HL-60 (cell line): ENCODE measurements at regions not wholly inside any gene's neighbourhood (a gene's known extent, or its start where the extent isn't known, plus 50 kb on each side); places are given as distances from the start of the nearest gene placed in this dataset.
A peak's percentile ranks its signal among the peaks of the same experiment; 100 is the strongest.

Source experiments
- CTCF ChIP-seq: IDR thresholded peaks from one replicate; pipeline ENCODE4 v1.5.1; 2011; ENCODE audit warnings: low read length, control low read depth, inconsistent platforms; ENCODE audit not compliant: insufficient read depth
- GABPA ChIP-seq: IDR thresholded peaks from 2 replicates; pipeline ENCODE4 v1.6.1; 2012; ENCODE audit warnings: low read depth
- POLR2AphosphoS5 ChIP-seq: IDR thresholded peaks from 2 replicates; pipeline ENCODE4 v1.6.1; 2012; ENCODE audit warnings: low read depth
- SPI1 ChIP-seq: IDR thresholded peaks from 2 replicates; pipeline ENCODE4 v1.6.1; 2012; ENCODE audit warnings: low read depth, mild to moderate bottlenecking, borderline replicate concordance

DNA sequence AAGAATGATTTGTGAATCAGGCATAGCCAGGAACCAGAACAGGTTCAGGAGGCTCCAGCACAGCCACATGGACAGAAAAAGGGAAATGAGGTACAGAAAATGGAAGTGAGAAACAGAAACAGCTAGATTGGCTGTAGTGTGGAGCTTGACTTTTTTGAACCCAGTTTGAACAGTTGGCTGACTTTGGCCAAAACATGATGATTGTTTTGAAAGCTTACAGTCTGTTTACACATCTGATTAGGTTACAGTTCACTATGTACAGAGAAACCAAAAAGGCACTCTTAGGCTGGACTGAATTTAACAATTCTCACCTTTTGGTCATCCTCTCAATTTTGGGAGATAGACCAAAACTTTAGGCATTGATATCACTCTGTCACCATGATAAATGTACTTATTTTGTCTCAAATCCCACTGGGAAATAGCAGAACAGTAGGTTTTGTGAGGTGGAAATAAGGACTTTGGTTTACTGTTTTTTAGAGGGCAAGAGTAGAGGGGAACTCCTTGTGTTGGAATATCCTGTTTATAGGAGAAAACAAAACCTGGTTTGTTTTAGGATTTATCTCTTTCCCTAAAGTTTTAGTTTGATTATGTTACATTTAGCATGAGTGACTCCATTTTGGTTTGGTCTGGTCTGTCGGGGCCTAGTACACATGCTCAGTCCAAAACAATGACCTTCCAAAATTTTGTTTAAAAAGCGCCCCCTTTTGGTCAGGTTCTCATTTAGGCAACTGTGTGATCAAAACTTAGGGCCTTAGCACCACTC is 123.1 kb downstream of the OLIG3 start:
- TF ChIP-seq POLR2AphosphoS5 (no peak), CTCF (no peak), GABPA (no peak), SPI1 (peak; percentile 50; the same call in 1 of the 2 replicates)
